ENCODE measurements at regions not wholly inside any gene's neighbourhood (a gene's known extent, or its start where the extent isn't known, plus 50 kb on each side); places are given as distances from the start of the nearest gene placed in this dataset.

- TF ChIP-seq CTCF (IDR thresholded peaks at IDR 0.05; ENCODE audit: low read depth, low read length, missing input control) (no peak), EGR1 (IDR thresholded peaks at IDR 0.05; ENCODE audit: low read depth in 2 of 2) (no peak), MAX (IDR thresholded peaks at IDR 0.05) (no peak), TAF1 (conservative IDR thresholded peaks at IDR 0.05) (no peak), GABPA (IDR thresholded peaks at IDR 0.05 in 1 of 2, conservative IDR thresholded peaks at IDR 0.05 in 1 of 2) (no peak), RXRA (IDR thresholded peaks at IDR 0.05) (no peak), JUND (IDR thresholded peaks at IDR 0.05) (no peak), RAD21 (IDR thresholded peaks at IDR 0.05) (no peak), YY1 (IDR thresholded peaks at IDR 0.05) (no peak), REST (IDR thresholded peaks at IDR 0.05) (no peak), ATF3 (IDR thresholded peaks at IDR 0.05) (no peak), NR2F2 (IDR thresholded peaks at IDR 0.05) (no peak)
Observed at GRCh38 chr18:34943587-34943986, 97.6 kb upstream of the MAPRE2 start.
